NCI-H128 (cell line): ENCODE measurements at regions not wholly inside any gene's neighbourhood (a gene's known extent, or its start where the extent isn't known, plus 50 kb on each side); places are given as distances from the start of the nearest gene placed in this dataset.

Experiments used
- DNase-seq: peaks from one replicate; lab custom pipeline; 2025; ENCODE audit not compliant: unreplicated experiment; lab: John Stamatoyannopoulos, UW

- DNase-seq: no peak
These were observed 108.5 kb upstream of the NHSL1 start for GRCh38 chr6:138607478-138608433.

- no peak for DNase-seq
These were observed 109.6 kb upstream of the NHSL1 start for GRCh38 chr6:138608896-138609295.

GRCh38 chr6:138609801-138610430 lies 110.6 kb upstream of the NHSL1 start:
- no peak for DNase-seq

- no peak for DNase-seq
These were observed 111.5 kb upstream of the NHSL1 start for GRCh38 chr6:138610816-138611215.

- DNase-seq: no peak
These were observed 114.9 kb upstream of the NHSL1 start for GRCh38 chr6:138614151-138614550.

GRCh38 chr6:138618168-138618567 lies 118.9 kb upstream of the NHSL1 start:
- DNase-seq: no peak

- DNase-seq: no peak
These were observed 121.3 kb upstream of the NHSL1 start for GRCh38 chr6:138620630-138621029.

- DNase-seq: no peak
These were observed 123.7 kb upstream of the NHSL1 start for GRCh38 chr6:138622967-138623366.

- DNase-seq: no peak
These were observed 132.3 kb upstream of the NHSL1 start for GRCh38 chr6:138631566-138631965.

GRCh38 chr6:138637822-138638221 lies 135.7 kb upstream of the CCDC28A start:
- no peak for DNase-seq

- no peak for DNase-seq
These were observed 135.0 kb upstream of the CCDC28A start for GRCh38 chr6:138638604-138639003.

GRCh38 chr6:138640028-138640427 lies 133.5 kb upstream of the CCDC28A start:
- no peak for DNase-seq

GRCh38 chr6:138643210-138643609 lies 130.4 kb upstream of the CCDC28A start:
- no peak for DNase-seq

GRCh38 chr6:138645976-138646640 lies 127.5 kb upstream of the CCDC28A start:
- no peak for DNase-seq

GRCh38 chr6:138647006-138647405 lies 126.6 kb upstream of the CCDC28A start:
- DNase-seq: no peak

GRCh38 chr6:138648127-138648526 lies 125.4 kb upstream of the CCDC28A start:
- no peak for DNase-seq

- DNase-seq: no peak
These were observed 122.1 kb upstream of the CCDC28A start for GRCh38 chr6:138651491-138651890.

GRCh38 chr6:138652824-138653223 lies 120.7 kb upstream of the CCDC28A start:
- no peak for DNase-seq

GRCh38 chr6:138653435-138653834 lies 120.1 kb upstream of the CCDC28A start:
- DNase-seq: no peak

GRCh38 chr6:138654715-138655634 lies 118.6 kb upstream of the CCDC28A start:
- no peak for DNase-seq

GRCh38 chr6:138655828-138656227 lies 117.7 kb upstream of the CCDC28A start:
- no peak for DNase-seq
